Stimulated activated CD8-positive, alpha-beta memory T cell treated with anti-CD3 and anti-CD28 coated beads, Interleukin-4, amount 100 ng/mL, for 48 hours (primary cell): ENCODE measurements at regions not wholly inside any gene's neighbourhood (a gene's known extent, or its start where the extent isn't known, plus 50 kb on each side); places are given as distances from the start of the nearest gene placed in this dataset.
"Not testable (repeated sequence)": the region's sequence is repeated elsewhere in the genome, so short reads cannot be mapped to it uniquely, and the experiment has no call there.

Source experiments
- DNase-seq: peaks from one replicate; pipeline ENCODE4 v3.0.0-alpha.2; 2020

- DNase-seq: no peak
Observed at GRCh38 chr6:122141246-122141645, 258.2 kb upstream of the HSF2 start.

GRCh38 chr6:122143813-122144601 lies 255.4 kb upstream of the HSF2 start:
- DNase-seq: no peak

- DNase-seq: no peak
Observed at GRCh38 chr6:122145246-122145645, 254.2 kb upstream of the HSF2 start.

DNA sequence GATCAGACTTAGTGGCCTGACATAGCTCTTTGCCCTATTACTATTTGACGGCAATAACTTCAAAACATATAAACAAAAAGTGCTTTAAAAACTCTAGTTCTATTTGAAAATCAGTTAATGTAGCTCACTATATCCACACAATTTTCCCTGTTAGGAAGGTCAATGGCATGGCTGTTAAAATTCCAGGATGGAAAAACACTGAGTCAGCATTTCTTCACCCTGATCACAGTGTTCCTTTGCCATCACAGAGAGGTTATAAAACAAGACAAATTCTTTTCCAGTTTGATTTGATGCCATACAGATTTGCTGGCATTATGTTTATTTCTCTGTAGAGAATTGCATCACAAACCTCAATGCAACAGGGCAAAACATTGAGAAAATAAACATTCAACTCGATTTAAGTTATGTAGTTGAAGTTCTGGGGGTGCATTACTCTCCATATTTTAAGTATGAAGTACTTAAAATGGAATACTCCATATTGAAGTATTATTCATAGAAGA lies 253.7 kb upstream of the HSF2 start:
- DNase-seq: no peak

DNA sequence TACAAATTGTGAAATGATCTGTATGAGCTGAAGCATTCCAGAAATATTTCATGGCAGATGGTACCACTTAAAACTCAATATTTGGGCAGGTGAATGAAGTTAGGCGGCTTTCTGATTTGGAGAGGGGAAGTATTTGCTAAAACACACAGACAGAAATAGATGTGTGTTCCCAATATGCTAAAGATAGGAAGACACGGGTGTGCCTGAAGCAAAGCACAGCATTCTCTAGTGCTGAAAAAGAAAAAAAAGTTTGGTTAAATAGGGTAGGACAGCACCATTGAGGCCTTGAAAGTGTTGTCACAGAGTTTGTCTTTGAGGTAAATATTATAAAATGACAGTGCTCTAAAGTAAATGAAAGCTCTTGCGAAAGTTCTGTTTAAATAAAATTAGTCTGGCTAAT lies 252.2 kb upstream of the HSF2 start:
- DNase-seq: no peak

DNA sequence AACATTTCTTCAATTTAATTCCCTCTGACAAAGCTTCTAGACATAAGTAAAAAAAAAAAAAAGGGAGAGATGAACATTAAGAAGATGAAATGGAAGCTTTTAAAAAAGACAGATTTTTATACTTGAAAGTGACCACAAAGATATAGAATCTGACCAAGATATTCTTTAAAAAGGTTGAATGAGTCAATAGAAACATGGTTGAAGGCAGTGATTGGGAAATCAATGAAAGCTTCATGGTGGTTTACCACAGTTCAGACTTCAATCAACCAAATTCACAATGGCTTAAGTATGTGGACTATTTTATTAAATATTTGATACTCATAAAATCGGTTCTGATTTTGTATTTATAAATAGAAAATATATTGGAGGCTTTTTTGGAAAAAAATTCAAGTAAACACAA lies 248.4 kb upstream of the HSF2 start:
- DNase-seq: no peak

- no peak for DNase-seq
Observed at GRCh38 chr6:122151763-122152162, 247.7 kb upstream of the HSF2 start.

DNA sequence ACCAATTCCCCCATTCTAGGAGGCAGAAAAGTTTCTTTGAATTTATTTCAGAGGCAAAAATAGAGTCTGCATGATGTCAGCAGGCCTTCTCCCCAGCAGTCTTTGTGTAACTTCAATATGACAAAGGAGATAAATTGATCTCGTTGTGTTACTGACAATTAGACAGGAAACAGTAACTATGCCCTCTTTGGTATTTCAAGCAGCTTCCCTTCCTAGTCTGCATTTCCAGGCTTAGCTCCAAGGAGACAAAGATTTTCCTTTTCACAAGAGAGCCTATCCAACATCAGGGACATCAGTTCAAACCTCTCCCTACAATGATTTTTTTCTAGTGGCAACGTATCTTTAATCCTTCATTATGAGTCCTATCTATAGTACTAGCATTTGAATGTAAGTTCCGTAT lies 245.9 kb upstream of the HSF2 start:
- DNase-seq: no peak

GRCh38 chr6:122154155-122154554 lies 245.3 kb upstream of the HSF2 start:
- no peak for DNase-seq

DNA sequence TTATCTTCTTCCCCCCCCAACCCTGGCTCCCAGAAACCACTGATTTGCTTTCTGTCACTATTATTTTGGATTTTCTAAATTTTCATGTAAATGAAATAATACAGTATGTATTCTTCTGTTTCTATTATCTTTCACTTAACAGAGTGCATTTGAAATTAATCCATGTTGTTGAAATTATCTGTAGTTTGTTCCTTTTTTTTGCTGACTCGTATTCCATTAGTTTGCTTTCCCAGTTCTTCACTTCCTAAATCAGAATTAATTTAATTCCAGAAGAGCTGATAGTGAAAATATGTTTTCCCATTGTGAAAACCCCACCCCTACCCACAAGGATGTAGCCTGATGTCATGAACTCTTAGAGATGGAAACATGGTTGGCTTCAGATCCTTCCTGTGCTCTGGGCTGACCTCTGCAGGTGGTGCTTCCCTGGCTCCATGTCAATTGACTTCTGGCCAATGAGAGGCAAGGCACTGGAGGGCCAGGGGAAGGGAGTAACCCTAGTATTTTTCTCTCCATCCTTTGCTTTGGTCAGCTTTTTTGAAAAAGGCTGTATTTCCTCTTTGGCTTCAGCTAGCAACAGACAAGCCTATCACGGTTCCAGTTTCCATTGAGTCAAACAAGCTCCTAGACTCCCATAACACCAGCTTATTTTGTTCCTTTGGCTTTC lies 244.4 kb upstream of the HSF2 start:
- no peak for DNase-seq

DNA sequence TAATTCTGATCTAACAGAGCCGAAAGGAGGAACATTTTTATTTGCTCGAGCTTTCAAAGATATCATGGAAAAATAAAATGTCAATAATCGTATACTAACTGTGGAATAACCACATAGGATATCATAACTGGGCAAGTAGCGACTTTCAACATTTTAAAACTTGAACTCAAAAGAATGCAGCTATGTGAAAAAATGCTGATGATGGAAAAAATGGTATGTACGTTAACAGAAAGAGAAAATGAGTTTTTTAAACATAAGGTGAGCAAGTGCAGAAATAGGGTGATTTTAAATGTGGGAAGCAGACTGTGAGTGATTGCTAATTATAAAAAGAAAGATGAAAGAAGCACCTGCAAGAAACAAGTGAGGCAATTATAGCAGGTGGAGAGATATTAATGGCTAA lies 238.3 kb upstream of the HSF2 start:
- DNase-seq: no peak

GRCh38 chr6:122165014-122165413 lies 234.4 kb upstream of the HSF2 start:
- DNase-seq: no peak

DNA sequence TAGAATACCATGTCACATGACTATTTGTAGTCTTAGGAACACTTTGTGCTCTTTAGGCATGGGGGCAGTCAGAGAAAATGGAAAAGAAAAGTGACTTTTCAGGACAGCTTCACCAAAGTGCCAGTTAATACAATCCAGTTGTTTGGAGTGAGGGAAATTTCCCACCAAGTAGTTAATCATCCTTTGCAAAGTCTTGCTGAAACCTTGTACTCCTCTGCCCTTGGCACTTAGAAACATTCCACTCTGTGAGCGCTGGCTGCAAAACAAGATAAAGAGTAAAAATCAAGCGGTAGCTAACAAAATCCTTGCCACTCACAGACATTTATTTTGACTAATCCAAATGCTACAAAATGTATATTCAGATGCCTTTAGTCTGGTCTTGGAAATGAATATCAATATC lies 229.2 kb upstream of the HSF2 start:
- no peak for DNase-seq

- no peak for DNase-seq
Observed at GRCh38 chr6:122178988-122179387, 220.5 kb upstream of the HSF2 start.

- DNase-seq: no peak
Observed at GRCh38 chr6:122180132-122180531, 219.3 kb upstream of the HSF2 start.

- DNase-seq: no peak
Observed at GRCh38 chr6:122182061-122182460, 217.4 kb upstream of the HSF2 start.

- DNase-seq: no peak
Observed at GRCh38 chr6:122184401-122184827, 215.0 kb upstream of the HSF2 start.

GRCh38 chr6:122185458-122185857 lies 214.0 kb upstream of the HSF2 start:
- not testable (repeated sequence) for DNase-seq

GRCh38 chr6:122187186-122187585 lies 212.3 kb upstream of the HSF2 start:
- DNase-seq: no peak

GRCh38 chr6:122198922-122199321 lies 200.5 kb upstream of the HSF2 start:
- DNase-seq: no peak

DNA sequence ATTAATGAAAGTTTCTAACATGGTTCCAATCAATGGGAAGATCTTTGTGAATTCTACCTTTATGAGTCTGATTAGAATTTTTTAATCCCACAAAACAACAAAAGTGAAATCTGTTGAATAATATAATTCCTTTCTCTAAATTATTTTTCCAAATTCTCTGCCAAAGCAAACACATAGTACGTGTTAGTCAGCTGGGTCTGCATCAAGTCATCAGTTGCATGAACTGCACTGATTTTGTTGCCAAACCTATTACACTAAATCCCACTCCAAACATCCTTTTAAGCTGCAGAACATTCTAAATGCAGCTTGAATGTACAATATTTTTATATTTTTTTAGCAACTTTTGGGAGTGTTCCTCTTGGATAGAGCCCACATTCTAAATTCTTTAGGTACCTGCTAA lies 199.0 kb upstream of the HSF2 start:
- DNase-seq: no peak

DNA sequence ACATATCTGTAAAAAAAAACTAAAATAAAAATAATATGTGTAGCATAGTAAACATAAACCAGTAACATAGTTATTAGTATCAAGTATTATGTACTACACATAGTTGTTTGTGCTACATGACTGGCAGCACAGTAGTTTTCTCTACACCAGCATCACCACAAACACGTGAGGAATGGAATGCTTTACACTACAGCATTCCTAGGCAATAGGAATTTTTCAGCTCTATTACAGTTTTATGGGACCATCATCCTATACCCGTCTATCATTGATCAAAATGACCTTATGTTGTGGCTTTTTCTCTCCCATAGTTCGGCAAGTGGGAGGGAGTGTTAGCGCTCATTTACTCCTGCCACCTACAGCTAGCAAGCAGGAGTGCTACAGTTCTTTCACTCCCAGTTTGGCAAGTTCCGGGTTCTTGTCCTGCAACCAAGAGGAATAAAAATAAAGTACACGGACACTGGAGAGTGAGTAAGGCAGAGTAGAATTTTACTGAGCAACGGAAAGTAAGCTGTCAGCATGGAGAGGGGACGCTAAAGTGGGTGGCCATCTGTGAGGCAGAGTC lies 196.8 kb upstream of the HSF2 start:
- no peak for DNase-seq

GRCh38 chr6:122207061-122207460 lies 192.4 kb upstream of the HSF2 start:
- DNase-seq: no peak

DNA sequence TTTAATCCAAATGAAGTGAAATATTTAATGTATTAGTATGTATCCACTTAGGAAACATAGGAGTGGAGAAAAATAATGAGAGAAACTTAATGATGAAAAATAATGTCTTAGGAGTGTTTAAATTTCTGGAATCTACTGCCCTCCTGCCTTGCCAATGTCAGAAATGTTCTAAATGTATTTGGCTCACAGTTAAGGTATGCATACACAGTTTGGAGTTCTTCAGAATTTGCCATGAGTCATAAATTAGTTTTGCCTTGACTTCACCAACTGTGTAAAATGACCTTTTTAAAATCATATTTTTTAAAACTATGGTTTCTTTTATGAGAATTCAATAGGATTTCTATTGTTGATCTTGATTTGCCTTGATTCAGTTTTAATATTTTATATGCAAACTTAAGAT lies 191.7 kb upstream of the HSF2 start:
- DNase-seq: no peak
